GM18867 (cell line): ENCODE measurements at regions not wholly inside any gene's neighbourhood (a gene's known extent, or its start where the extent isn't known, plus 50 kb on each side); places are given as distances from the start of the nearest gene placed in this dataset.
"Not testable (repeated sequence)": the region's sequence is repeated elsewhere in the genome, so short reads cannot be mapped to it uniquely, and the experiment has no call there.

ENCODE experiments used
- ATAC-seq: cut with Tn5 transposase; IDR thresholded peaks from one replicate; pipeline ENCODE4 v1.9.1; 2021; ENCODE audit warnings: mild to moderate bottlenecking, moderate library complexity; ENCODE audit not compliant: unreplicated experiment

- no peak for ATAC-seq
These were observed 97.3 kb downstream of the CCDC71L start for GRCh38 chr7:106563466-106564150.

- no peak for ATAC-seq
These were observed 98.1 kb downstream of the CCDC71L start for GRCh38 chr7:106562711-106563366.

- no peak for ATAC-seq
These were observed 99.1 kb downstream of the CCDC71L start for GRCh38 chr7:106561666-106562411.

- ATAC-seq, result no peak
These were observed 99.8 kb downstream of the CCDC71L start for GRCh38 chr7:106561151-106561550.

- ATAC-seq, result no peak
These were observed 100.5 kb downstream of the CCDC71L start for GRCh38 chr7:106560482-106560881.

GRCh38 chr7:106556244-106556643, 104.7 kb downstream of the CCDC71L start:
- not testable (repeated sequence) for ATAC-seq

- ATAC-seq, result not testable (repeated sequence)
These were observed 106.3 kb downstream of the CCDC71L start for GRCh38 chr7:106554623-106555022.

GRCh38 chr7:106553446-106553836, 107.5 kb downstream of the CCDC71L start:
- no peak for ATAC-seq

GRCh38 chr7:106552645-106553445, 108.1 kb downstream of the CCDC71L start:
- ATAC-seq, result peak; percentile 98

- ATAC-seq, result no peak
These were observed 109.0 kb downstream of the CCDC71L start for GRCh38 chr7:106551936-106552335.

GRCh38 chr7:106548491-106548890, 112.5 kb downstream of the CCDC71L start:
- ATAC-seq, result no peak

- ATAC-seq, result peak; percentile 45
These were observed 115.7 kb downstream of the CCDC71L start for GRCh38 chr7:106545275-106545674.

- ATAC-seq, result no peak
These were observed 117.7 kb downstream of the CCDC71L start for GRCh38 chr7:106543221-106543757.

- peak; percentile 87 for ATAC-seq
These were observed 118.3 kb downstream of the CCDC71L start for GRCh38 chr7:106542550-106543220.

- ATAC-seq, result no peak
These were observed 122.3 kb downstream of the CCDC71L start for GRCh38 chr7:106538638-106539037.

GRCh38 chr7:106537119-106537518, 123.8 kb downstream of the CCDC71L start:
- no peak for ATAC-seq

GRCh38 chr7:106536079-106536478, 124.9 kb downstream of the CCDC71L start:
- ATAC-seq, result no peak

- no peak for ATAC-seq
These were observed 125.6 kb downstream of the CCDC71L start for GRCh38 chr7:106535234-106535932.

- ATAC-seq, result no peak
These were observed 126.6 kb downstream of the CCDC71L start for GRCh38 chr7:106534271-106534846.
